Bronchial epithelial cell (primary cell): ENCODE measurements at regions not wholly inside any gene's neighbourhood (a gene's known extent, or its start where the extent isn't known, plus 50 kb on each side); places are given as distances from the start of the nearest gene placed in this dataset.

ENCODE experiments used
- DNase-seq: peaks from one replicate; pipeline ENCODE4 v3.0.0-alpha.2; 2010; ENCODE audit warnings: low read depth
- FAIRE-seq: peaks from 2 replicates; lab custom pipeline; 2011; peaks lifted over from hg19 to GRCh38; lab: Jason Lieb, UNC
- H3K27me3 ChIP-seq: 2 replicates; pipeline ENCODE4 v1.5.1; 2011; ENCODE audit warnings: low read length; ENCODE audit not compliant: control insufficient read depth, insufficient read depth
- H3K36me3 ChIP-seq: 2 replicates; pipeline ENCODE4 v1.5.1; 2011; ENCODE audit warnings: low read length; ENCODE audit not compliant: control insufficient read depth, insufficient read depth
- H3K4me3 ChIP-seq: 2 replicates; pipeline ENCODE4 v1.5.1; 2011; ENCODE audit warnings: mild to moderate bottlenecking, low read depth, low read length, control low read depth
- TF ChIP-seq, protein P1 (sequence below): IDR thresholded peaks from 2 replicates; pipeline ENCODE4 v1.5.1; 2011; ENCODE audit warnings: mild to moderate bottlenecking, moderate library complexity, low read length, control low read depth, inconsistent platforms; ENCODE audit not compliant: insufficient read depth, severe bottlenecking

DNA sequence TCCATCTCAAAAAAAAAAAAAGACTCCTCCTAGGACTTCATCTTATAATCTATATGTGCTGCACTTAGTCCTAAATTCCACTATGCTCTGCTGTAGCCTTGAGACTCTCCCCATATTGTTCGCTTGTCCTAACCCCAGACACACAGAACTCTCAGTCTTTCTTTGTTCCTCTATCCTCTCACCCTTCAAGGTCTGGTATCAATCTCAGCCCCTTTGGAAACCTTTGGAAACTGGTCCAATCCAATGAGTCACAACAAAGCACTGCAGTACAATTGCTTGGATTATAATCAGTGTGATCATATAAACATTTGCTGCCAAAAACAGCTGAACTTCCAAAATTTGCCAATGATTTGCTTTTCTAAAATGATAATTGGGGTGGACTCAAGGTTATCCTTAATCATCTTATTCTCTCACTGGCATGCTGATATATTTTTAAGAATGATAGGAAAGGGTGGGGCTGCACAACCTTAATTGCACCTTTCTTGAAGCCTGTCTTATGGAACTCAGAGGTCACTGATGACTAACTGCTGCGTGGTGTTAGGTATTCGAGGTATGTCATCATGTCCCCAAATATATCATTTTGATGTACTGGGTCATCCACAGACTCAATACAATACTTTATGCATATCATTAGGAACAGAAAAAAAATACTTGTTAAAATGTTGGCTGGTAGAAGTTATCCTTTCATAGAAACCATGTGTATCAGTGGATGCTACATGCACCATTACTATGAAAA is 756.7 kb downstream of the NR2F2 start:
- TF ChIP-seq, protein P1, sequence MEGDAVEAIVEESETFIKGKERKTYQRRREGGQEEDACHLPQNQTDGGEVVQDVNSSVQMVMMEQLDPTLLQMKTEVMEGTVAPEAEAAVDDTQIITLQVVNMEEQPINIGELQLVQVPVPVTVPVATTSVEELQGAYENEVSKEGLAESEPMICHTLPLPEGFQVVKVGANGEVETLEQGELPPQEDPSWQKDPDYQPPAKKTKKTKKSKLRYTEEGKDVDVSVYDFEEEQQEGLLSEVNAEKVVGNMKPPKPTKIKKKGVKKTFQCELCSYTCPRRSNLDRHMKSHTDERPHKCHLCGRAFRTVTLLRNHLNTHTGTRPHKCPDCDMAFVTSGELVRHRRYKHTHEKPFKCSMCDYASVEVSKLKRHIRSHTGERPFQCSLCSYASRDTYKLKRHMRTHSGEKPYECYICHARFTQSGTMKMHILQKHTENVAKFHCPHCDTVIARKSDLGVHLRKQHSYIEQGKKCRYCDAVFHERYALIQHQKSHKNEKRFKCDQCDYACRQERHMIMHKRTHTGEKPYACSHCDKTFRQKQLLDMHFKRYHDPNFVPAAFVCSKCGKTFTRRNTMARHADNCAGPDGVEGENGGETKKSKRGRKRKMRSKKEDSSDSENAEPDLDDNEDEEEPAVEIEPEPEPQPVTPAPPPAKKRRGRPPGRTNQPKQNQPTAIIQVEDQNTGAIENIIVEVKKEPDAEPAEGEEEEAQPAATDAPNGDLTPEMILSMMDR: no peak
- FAIRE-seq (no peak), DNase-seq (no peak)
- no peaks in the 10 kb centered on the region for H3K36me3 ChIP-seq
- no peaks in the 10 kb centered on the region for H3K27me3 ChIP-seq
- H3K4me3 ChIP-seq: no peak overlapping the region

DNA sequence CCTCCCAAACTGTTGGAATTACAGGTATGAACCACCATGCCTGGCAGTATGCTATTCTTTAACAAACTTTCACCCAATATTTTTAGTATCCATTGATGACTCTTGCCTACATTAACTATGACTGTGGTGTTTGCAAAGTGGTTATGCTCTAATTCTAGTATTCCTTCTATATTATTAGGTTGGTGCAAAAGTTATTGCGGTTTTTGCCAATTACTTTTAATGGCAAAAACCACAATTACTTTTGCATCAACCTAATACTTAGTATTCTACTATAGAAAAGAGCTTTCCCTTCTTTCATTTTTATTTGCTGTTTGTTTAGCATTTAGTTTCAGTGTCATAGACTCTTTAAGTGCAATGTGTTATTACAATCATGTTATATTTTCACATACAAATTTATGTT is 760.6 kb downstream of the NR2F2 start:
- TF ChIP-seq, protein P1: no peak
- FAIRE-seq (no peak), DNase-seq (no peak)
- Histone ChIP-seq H3K36me3 (no peaks in the 10 kb centered on the region), H3K27me3 (no peaks in the 10 kb centered on the region), H3K4me3 (no peak overlapping the region)

DNA sequence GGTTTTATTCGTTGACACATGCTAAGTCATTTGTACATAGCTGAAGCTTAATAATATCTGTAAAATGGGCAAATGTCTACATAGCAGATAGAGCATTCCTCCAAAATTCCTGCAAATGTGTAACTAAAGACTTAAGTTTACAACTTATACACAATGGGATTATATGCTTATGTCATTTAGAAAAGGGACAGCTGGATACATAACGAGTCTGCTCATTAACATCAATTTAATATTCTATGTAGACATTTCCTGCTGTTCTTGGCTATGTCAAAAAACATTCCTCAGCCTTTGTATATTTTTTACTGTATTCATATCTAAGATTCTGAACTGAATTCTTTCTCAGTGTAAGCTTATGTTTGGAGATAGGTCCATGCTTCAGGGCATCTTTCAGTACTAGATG is 762.2 kb downstream of the NR2F2 start:
- H3K4me3 ChIP-seq: no peak overlapping the region
- FAIRE-seq: no peak
- H3K36me3 ChIP-seq: no peaks in the 10 kb centered on the region
- DNase-seq: no peak
- TF ChIP-seq, protein P1: no peak
- H3K27me3 ChIP-seq: no peaks in the 10 kb centered on the region

DNA sequence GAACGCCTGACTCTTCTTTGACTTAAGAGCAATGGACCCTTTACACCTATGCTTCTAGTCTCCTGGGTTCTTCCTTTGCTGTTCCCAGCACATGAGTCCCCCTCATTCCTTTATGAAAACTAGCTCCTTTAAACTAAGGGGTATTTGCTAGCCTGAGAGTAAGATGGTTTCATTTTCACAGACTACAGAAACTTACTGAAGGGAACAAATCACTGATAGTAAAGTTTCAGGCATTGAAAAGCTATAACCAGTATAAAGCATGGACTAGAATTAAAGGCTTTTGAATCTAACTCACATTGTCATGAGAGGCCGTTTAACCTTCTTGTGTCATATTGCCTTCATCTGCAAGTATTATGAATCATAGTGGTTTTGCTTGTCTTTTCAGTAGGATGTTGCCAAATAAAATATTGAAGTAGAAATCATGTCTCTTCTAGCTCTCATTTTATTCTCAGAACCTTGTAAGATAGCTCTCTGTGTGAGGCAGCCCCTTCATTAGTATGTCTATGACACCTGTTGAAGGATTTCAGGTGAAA is 765.9 kb downstream of the NR2F2 start:
- TF ChIP-seq, protein P1: no peak
- FAIRE-seq: no peak
- Histone ChIP-seq H3K27me3 (no peaks in the 10 kb centered on the region), H3K36me3 (no peaks in the 10 kb centered on the region), H3K4me3 (no peak overlapping the region)
- DNase-seq: no peak

- no peak for DNase-seq
- no peak overlapping the region for H3K4me3 ChIP-seq
- no peaks in the 10 kb centered on the region for H3K27me3 ChIP-seq
- no peak for FAIRE-seq
- H3K36me3 ChIP-seq: no peaks in the 10 kb centered on the region
- TF ChIP-seq, protein P1: no peak
Observed at GRCh38 chr15:97099040-97099439, 768.5 kb downstream of the NR2F2 start.

- FAIRE-seq: no peak
- Histone ChIP-seq H3K36me3 (no peaks in the 10 kb centered on the region), H3K27me3 (no peaks in the 10 kb centered on the region), H3K4me3 (no peak overlapping the region)
- TF ChIP-seq, protein P1: no peak
- no peak for DNase-seq
Observed at GRCh38 chr15:97101572-97101971, 771.1 kb downstream of the NR2F2 start.
